Urinary bladder (tissue), 3 donors: ENCODE measurements at regions not wholly inside any gene's neighbourhood (a gene's known extent, or its start where the extent isn't known, plus 50 kb on each side); places are given as distances from the start of the nearest gene placed in this dataset.

Experiments
- DNase-seq: peaks from one replicate; pipeline ENCODE4 v3.0.0-alpha.2; 2015; ENCODE audit errors: extremely low spot score
- H3K27ac ChIP-seq: one replicate; pipeline ENCODE4 v1.5.1; 2013; ENCODE audit warnings: low read depth, mild to moderate bottlenecking, moderate library complexity
- H3K36me3 ChIP-seq: one replicate; pipeline ENCODE4 v1.6.1; 2013; ENCODE audit warnings: mild to moderate bottlenecking, moderate library complexity; ENCODE audit not compliant: insufficient read depth
- H3K4me1 ChIP-seq: one replicate; pipeline ENCODE4 v1.6.1; 2013; ENCODE audit warnings: mild to moderate bottlenecking, moderate library complexity; ENCODE audit not compliant: insufficient read depth
- H3K4me3 ChIP-seq: one replicate; pipeline ENCODE4 v1.5.1; 2013; ENCODE audit warnings: low read depth, low read length
- WGBS: extraction: QIAGEN DNeasy Blood & Tissue Kit; methylation state at CpG from one replicate; pipeline ENCODE4 v1.1.7; 2013; 5-methylcytosine and 5-hydroxymethylcytosine counted together
- donor health status: healthy with polysubstance abuse.
- donor health status: healthy.

DNA sequence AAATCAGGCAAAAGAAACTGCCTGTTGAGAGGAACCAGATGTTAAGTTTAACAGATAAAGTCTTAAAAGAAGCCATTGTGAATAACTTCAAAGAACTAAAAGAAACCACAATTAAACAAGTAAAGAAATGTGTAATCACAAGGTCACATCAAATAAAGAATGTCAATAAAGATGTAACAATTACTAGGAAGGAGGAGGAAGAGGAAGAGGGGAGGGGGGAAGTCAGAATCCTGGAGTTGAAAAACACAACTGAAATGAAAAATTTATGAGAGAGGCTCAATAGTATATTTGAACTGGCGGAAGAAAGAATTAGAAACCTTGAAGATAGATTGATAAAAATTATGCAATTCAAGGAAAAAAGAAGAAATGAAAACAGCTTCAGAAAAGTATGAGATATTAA lies 88.4 kb upstream of the CRIM1 start:
- WGBS = 98% methylated on average over 1 of the region's 1 CpG
- H3K36me3 ChIP-seq = no peaks in the 10 kb centered on the region
- H3K4me1 ChIP-seq = no peaks in the 10 kb centered on the region
- no peak overlapping the region for H3K4me3 ChIP-seq
- no peak for DNase-seq
- no peak overlapping the region for H3K27ac ChIP-seq

- 94% methylated on average over 2 of the region's 2 CpGs for WGBS
These were observed 88.9 kb upstream of the CRIM1 start for GRCh38 chr2:36266536-36267121.

GRCh38 chr2:36262581-36262980 lies 93.0 kb upstream of the CRIM1 start:
- no peaks in the 10 kb centered on the region for H3K4me1 ChIP-seq
- DNase-seq = no peak
- no peak overlapping the region for H3K4me3 ChIP-seq
- 84% methylated on average over 1 of the region's 1 CpG for WGBS
- no peaks in the 10 kb centered on the region for H3K36me3 ChIP-seq
- H3K27ac ChIP-seq = no peak overlapping the region

More at GRCh38 chr2:36266536-36267121, 88.9 kb upstream of the CRIM1 start:
- DNase-seq = no peak
- Histone ChIP-seq H3K27ac (no peak overlapping the region), H3K4me3 (no peak overlapping the region), H3K4me1 (no peaks in the 10 kb centered on the region), H3K36me3 (no peaks in the 10 kb centered on the region)

GRCh38 chr2:36255863-36256262 lies 99.7 kb upstream of the CRIM1 start:
- Histone ChIP-seq H3K4me1 (no peaks in the 10 kb centered on the region), H3K4me3 (no peak overlapping the region), H3K36me3 (no peaks in the 10 kb centered on the region), H3K27ac (no peak overlapping the region)
- DNase-seq = no peak
- 43% methylated on average over 3 of the region's 3 CpGs for WGBS

DNA sequence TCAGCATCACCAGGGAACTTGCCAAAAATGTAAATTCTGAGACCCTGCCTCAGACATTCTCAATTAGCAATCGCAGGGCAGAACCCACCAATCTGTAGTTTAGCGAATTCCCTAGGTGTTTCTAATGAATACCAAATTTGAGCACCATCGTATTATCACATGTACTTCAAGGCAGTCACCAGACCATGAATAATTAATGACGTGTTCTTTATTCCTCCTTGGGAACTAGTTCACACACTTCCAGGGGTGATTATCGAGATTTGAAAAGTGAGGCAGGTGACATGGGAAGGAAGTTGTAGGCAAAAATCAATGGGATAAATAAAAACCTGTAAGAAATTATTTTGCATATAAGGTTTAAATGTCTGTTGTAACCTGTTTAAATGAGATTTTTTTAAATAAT lies 102.5 kb upstream of the CRIM1 start:
- Histone ChIP-seq H3K36me3 (no peaks in the 10 kb centered on the region), H3K4me1 (no peaks in the 10 kb centered on the region), H3K4me3 (no peak overlapping the region), H3K27ac (no peak overlapping the region)
- DNase-seq = no peak
- 88% methylated on average over 5 of the region's 5 CpGs for WGBS

- H3K36me3 ChIP-seq = no peaks in the 10 kb centered on the region
- no peak overlapping the region for H3K27ac ChIP-seq
- no peak overlapping the region for H3K4me3 ChIP-seq
- 68% methylated on average over 2 of the region's 2 CpGs for WGBS
- H3K4me1 ChIP-seq = no peaks in the 10 kb centered on the region
- DNase-seq = no peak
These were observed 109.1 kb upstream of the CRIM1 start for GRCh38 chr2:36246320-36246990.

DNA sequence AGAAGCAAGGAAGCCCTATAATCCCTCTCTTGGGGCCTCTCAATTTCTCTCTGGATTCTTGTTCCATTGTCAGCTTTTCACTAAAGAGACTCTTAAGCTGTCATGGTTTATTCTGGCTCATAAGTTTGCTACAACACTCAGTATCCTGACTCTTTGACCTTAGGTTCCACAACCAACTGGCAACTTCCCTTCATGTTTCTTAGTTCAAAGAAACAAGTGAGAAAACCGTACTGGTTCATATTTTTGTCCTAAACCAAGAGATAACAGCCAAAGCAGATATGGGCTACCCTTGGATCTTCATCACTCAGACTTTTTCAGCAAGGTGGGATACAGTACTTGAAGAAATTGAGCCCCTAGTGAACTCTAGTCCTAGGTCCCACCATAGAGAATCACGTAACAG lies 109.9 kb upstream of the CRIM1 start:
- DNase-seq = no peak
- H3K36me3 ChIP-seq = no peaks in the 10 kb centered on the region
- no peak overlapping the region for H3K4me3 ChIP-seq
- H3K4me1 ChIP-seq = no peaks in the 10 kb centered on the region
- H3K27ac ChIP-seq = no peak overlapping the region
- WGBS = 62% methylated on average over 2 of the region's 2 CpGs

DNA sequence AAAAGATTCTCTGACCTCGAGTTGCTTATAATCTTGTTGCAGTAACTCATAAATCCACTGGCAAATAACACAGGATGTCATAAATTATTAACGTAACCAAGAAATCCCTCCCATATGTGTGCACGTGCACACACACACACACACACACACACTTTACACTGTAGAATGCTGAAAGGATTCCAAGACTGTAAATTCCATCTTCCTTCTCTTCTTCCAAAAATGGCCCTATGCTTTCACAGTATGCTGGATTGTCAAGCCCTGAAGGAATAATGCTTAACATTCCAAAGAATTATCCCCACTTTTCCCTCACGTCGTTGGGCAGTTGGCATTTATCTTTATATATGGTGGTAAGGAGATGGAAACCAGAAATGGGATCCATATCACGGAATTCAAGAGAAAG lies 117.5 kb upstream of the CRIM1 start:
- WGBS = 23% methylated on average over 6 of the region's 6 CpGs
- no peak overlapping the region for H3K27ac ChIP-seq
- no peaks in the 10 kb centered on the region for H3K36me3 ChIP-seq
- peak; percentile 6 for DNase-seq
- no peak overlapping the region for H3K4me3 ChIP-seq
- no peaks in the 10 kb centered on the region for H3K4me1 ChIP-seq

DNA sequence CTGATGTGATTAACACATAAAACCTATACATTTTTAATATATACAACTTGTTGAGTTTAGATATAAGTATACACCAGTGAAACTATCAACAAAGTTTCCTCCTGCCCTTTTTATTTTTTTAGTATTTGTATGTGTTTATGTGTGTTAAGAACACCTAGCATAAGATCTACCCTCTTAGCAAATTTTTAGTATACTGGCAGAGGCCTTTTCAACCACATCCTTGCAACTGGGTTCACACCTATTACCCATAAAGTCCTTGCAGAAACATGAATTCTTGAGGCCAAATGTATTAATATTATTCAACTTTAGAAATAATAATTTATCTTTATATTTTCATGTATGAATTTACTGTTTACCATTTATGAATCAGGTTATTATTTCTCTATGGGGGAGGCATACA lies 119.7 kb upstream of the CRIM1 start:
- no peak for DNase-seq
- Histone ChIP-seq H3K4me3 (no peak overlapping the region), H3K4me1 (no peaks in the 10 kb centered on the region), H3K27ac (no peak overlapping the region), H3K36me3 (no peaks in the 10 kb centered on the region)

GRCh38 chr2:36235426-36235825 lies 120.2 kb upstream of the CRIM1 start:
- Histone ChIP-seq H3K36me3 (no peaks in the 10 kb centered on the region), H3K4me3 (no peak overlapping the region), H3K4me1 (no peaks in the 10 kb centered on the region), H3K27ac (no peak overlapping the region)
- no peak for DNase-seq
- WGBS = 85% methylated on average over 3 of the region's 3 CpGs

- Histone ChIP-seq H3K36me3 (no peaks in the 10 kb centered on the region), H3K4me1 (no peaks in the 10 kb centered on the region), H3K4me3 (no peak overlapping the region), H3K27ac (no peak overlapping the region)
- no peak for DNase-seq
- 64% methylated on average over 3 of the region's 3 CpGs for WGBS
These were observed 132.3 kb upstream of the CRIM1 start for GRCh38 chr2:36223259-36223658.

DNA sequence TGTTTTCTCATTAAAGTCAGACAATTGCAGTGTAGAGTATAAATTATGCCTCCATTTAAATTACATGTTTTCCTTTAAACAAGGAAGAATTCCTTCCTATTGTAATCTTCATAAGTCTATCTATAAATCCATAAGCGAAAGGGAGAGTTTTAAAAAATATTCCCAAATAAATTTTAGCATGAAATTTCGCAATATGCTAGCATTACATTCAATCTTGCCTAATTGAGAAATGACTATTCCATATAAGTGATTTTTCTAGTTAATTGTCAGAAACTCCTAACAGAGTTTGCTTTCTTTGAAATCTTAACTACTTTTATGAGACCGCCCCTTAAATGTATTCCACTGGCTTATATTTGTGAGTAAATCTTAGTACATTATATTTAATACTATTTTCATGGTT lies 133.1 kb upstream of the CRIM1 start:
- Histone ChIP-seq H3K36me3 (no peaks in the 10 kb centered on the region), H3K4me3 (no peak overlapping the region), H3K27ac (no peak overlapping the region), H3K4me1 (no peaks in the 10 kb centered on the region)
- no peak for DNase-seq
- WGBS = 91% methylated on average over 3 of the region's 3 CpGs

DNA sequence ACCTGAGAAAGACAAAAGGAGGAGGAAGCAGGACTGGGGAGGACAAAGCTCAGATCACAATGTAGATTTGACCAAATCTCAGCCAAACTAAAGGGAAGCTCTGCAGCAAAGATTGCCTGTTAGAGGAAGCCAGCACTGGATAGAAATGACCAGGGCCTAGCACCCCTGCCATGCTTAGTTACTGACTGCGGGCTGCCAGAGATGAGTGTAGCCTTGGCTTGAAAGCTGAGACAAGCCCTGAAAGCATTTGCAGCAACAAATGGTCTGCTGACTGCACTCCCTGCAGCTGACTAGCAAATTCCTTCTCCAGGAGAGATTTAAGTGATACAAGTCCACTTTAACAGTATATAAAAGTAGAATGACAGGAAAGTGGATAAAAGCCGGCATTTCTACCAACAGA lies 140.9 kb upstream of the CRIM1 start:
- no peaks in the 10 kb centered on the region for H3K36me3 ChIP-seq
- no peak overlapping the region for H3K27ac ChIP-seq
- no peak overlapping the region for H3K4me3 ChIP-seq
- no peaks in the 10 kb centered on the region for H3K4me1 ChIP-seq
- 34% methylated on average over 2 of the region's 2 CpGs for WGBS
- no peak for DNase-seq

- WGBS = 79% methylated on average over 5 of the region's 5 CpGs
- Histone ChIP-seq H3K36me3 (no peaks in the 10 kb centered on the region), H3K27ac (no peak overlapping the region), H3K4me3 (no peak overlapping the region), H3K4me1 (no peaks in the 10 kb centered on the region)
- no peak for DNase-seq
These were observed 152.2 kb upstream of the CRIM1 start for GRCh38 chr2:36203366-36203765.
